Fibroblast of skin of right biceps (primary cell): ENCODE measurements at regions not wholly inside any gene's neighbourhood (a gene's known extent, or its start where the extent isn't known, plus 50 kb on each side); places are given as distances from the start of the nearest gene placed in this dataset.

Experiments used
- DNase-seq: peaks from one replicate; pipeline ENCODE4 v3.0.0-alpha.2; 2013

GRCh38 chr5:30698217-30698616, 495.3 kb upstream of the CDH6 start:
- no peak for DNase-seq

DNA sequence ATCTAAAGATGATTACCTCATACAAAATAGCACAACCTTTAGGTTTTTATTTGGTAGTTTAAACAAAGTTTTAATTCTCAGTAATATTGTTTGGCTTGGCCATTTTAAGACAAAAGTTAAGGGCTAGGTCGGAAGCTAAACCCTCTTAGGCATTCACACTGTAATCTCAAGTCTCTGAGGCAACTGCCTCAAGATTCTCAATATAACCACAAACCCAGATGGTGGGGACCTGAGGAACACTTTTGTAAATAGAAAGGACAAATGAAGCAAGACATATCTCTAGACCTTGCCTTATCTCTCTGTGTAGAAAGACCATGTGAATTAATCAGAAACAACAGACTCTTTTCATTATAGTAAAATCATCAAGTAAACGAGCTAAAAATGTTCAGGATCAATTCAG, 500.2 kb upstream of the CDH6 start:
- no peak for DNase-seq

DNA sequence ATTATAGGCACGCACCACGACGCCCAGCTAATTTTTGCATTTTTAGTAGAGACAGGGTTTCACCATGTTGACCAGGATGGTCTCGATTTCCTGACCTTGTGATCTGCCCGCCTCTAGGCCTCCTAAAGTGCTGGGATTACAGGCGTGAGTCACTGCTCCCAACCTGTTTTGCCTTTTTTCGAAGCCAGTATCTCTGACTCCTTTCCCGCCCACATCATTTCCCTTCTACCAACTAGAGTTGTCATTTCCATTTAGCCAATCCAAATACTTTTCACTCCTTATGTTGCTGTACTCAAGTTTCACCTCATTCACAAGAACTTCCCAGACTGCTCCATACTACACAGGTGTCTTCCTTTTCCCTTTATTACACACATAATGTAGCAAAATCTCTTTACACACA, 502.6 kb upstream of the CDH6 start:
- no peak for DNase-seq

DNA sequence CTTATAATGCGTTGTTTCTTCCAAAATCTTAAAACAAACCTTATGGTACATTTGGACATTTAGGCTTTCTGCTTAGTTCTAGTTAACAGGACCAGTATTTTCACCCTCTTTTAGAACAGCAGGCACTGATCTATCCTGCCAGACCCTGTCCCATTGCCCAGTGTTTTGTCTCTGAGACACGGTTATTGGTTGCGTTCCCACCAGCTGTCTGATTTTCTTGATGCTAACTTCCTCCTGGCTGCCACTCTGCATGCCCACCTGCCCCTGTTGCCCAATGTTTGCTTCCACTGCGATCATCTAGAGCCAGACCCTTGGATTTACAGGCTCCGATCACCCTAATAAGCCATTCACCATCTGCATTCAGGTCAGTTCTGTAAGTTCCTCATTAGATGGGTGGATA, 506.0 kb upstream of the CDH6 start:
- DNase-seq, result no peak

DNA sequence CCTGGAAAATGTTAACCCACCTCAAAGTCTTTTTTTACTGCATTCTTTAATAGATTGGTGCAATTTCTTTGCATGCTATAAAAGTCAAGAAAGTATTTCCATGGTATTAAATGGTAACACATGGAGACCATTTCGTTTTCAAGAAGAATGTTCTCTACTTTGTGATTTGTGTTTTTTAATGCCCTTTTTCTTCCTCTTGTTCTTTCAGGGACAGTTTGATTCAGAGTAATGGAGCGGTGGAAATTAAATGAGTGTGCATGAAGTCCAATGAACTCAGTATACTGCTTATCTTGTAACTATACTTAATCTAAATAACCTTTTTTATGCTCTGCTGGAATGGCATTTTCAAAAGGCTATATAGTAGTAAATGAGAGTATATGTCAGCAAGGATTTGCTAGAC, 507.0 kb upstream of the CDH6 start:
- DNase-seq, result no peak

GRCh38 chr5:30676223-30676840, 517.2 kb upstream of the CDH6 start:
- no peak for DNase-seq

DNA sequence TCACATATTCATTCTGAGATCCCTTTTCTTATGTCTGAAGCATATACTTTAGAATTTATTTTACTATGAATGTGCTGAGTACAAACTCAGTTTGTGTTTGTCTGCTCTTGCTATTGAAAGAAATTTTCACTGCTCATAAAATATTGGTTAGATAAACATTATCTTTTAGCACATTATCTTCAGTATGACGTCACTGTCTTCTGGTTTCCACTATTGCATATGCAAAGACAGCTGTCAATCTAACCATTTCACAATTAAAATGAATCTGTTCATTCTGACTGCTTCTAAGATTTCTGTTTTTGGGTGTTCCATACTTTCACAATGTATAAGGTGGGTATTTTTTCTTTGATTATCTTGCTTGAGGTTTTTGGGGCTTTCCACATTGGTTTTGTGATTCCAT, 526.2 kb upstream of the CDH6 start:
- no peak for DNase-seq

GRCh38 chr5:30663536-30663935, 530.0 kb upstream of the CDH6 start:
- DNase-seq, result no peak

GRCh38 chr5:30662373-30662772, 531.1 kb upstream of the CDH6 start:
- no peak for DNase-seq

GRCh38 chr5:30661730-30662129, 531.8 kb upstream of the CDH6 start:
- no peak for DNase-seq

DNA sequence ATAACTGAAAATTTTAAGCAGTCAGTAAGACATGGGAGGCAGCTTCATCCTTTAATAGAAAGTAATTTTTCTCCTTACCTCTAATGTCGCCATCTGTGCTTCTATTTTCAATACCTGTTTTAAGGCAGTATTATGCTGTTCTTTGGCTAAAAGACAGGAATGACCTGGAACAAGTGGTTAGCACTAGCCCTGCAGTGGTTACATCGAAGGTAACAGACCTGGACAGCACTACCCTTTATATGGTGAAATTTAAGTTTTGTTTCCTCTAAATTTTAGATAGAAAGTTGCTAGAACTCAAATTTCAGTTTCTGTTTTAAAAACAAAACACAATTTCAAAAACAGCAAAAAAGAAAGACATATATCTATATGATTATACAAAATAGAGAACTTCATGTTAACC, 534.1 kb upstream of the CDH6 start:
- no peak for DNase-seq

DNA sequence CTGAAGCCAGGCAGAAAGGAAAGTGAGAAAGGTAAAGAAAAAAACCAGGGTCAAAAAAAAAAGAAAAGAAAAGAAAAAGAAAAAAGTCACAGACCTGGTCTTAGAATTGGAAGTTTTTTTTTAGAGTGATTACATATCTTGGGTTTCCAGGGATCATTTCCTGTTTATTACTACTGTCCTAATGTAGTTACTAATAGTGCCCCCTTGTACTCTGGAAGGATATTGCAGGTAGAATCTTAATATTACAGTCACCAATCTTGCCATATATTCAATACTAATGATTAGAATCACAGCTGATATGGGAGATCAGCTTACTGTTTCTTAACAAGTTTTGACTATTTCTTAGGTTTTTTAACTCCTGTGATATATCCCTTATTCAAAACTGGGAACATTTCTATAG, 543.2 kb upstream of the CDH6 start:
- no peak for DNase-seq

GRCh38 chr5:30638899-30639298, 554.6 kb upstream of the CDH6 start:
- DNase-seq, result no peak

DNA sequence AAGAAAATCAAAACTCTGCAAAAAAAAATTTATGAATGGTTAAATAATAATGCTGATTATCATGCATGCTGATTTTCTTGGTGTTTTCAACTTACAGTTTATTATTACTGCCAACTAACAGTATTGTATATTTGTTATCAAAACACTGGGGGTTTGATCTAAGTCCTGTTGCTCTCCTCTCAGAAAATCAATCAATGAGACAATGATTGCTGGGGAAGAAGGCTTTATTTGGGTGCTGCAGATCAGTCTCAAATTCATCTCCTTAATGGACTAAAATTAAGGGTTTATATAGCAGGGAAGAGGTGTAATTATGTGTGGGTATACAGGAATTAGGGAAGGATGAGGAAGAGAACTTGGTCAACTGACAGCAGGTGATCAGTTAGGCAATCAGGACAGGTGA, 565.5 kb upstream of the CDH6 start:
- DNase-seq, result no peak

DNA sequence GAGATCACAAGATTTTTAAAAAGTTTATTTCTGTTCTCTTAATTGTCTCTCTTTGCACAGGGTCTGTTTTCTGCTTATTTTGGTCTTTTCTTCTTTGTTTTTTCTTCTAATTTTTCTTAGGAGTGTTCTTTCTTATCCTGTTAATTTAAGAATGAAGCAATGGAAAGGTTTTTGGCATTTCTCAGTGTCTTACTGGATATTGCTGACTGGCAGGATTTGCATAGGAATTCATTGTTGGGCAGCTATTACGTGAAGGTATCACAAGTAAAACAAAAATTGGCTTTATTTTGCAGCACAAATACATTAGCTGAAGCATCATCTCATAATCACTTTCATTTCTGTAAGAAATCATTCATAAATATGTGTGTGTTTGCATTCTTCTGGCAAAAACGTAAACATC, 566.9 kb upstream of the CDH6 start:
- no peak for DNase-seq

DNA sequence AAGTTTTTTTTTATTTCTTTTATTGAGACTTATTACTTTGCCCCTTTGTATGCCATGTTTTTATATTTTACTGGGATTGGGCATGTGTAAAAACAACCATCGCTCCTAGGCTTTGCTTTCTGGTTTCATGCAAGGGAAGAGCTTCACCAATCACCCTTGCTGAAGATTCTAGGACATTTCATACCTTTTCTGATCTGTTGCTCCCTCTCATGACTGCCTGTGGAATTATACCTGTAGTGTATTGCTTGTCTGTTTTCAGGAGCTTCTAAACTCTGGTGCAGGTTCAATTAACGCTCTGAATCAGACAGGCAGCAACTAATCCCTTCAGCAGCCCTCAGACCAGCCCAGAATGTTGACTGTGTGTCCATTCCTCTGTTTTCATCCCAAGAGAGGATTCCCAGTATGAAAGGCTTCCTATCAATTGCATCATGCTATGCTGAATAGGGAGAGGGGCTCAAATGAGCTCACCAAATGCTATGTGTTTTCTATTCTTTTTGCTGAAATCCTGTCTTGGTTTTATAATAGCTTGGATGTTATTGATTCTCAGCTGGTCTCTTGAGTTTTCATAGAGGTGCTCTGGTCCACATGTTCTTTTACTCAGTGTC, 572.9 kb upstream of the CDH6 start:
- no peak for DNase-seq

DNA sequence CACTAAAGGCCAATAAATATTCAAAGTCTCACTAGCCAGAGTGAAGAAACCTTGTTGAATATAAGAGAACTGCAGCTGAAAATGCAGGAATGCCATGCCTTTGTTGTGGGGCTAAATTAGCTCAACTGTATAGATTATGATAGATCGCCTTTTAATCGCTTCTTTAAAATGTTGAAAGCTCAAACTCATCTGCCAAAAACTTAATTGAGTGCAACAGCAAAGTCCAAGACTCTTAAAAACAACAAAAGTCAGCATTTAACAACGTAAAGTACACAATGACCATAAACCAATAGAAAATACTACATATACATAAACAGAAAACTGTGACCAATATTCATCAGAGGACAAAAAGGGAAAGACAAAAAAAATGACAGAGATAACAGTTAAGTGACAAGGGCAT, 585.0 kb upstream of the CDH6 start:
- no peak for DNase-seq

DNA sequence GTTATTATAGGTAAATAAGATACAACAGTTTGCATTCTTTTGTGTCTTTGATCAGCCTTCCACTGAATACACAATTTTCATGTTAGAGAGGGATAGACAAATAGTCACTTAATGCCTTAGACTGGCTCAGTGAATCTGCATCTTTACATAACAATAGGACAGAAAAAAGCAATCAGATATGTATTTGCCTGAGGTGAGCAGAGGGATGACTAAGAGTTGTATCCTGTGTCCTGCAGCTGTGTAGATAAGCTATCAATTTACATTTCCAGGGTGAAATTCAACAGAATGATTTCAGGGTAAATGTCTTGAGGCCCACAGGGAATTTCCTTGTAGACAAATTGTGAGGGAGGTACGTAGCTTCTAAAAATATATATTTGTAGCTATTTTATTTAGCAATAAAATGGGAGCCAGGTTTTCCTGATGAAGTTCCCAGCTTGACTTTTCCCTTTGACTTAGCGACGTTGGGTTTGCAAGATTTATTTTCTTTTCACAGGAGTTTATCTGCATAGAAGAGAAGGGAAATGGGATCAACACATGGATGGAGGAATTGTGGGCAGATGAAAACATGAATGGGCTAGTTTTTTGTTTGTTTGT, 586.1 kb upstream of the CDH6 start:
- DNase-seq, result no peak

DNA sequence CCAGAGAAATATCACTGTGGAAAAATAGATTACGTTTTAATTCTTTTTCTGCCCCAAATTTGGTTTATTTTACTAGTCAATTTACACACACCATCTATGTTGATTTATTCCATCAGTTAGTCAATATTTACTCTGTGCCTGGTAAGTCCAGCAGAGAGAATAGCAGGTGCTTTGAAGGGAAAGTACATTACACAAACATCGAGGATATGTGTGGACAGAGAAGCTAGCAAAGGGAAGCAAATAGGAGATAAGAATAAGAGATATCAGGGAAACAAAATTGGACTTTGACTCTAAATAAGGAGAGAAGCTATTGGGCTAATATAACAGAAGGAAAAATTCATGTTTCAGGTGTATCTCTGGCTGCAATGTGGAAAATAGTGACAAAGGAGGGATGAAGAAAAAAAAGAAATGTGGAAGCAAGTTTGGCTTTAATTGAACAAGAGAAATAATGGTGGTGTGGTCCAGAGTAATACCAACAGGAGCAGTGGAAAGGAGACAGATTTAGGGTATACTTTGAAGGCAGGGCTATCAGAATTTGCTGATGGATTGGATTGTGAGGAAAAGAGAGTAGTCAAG, 587.7 kb upstream of the CDH6 start:
- no peak for DNase-seq

DNA sequence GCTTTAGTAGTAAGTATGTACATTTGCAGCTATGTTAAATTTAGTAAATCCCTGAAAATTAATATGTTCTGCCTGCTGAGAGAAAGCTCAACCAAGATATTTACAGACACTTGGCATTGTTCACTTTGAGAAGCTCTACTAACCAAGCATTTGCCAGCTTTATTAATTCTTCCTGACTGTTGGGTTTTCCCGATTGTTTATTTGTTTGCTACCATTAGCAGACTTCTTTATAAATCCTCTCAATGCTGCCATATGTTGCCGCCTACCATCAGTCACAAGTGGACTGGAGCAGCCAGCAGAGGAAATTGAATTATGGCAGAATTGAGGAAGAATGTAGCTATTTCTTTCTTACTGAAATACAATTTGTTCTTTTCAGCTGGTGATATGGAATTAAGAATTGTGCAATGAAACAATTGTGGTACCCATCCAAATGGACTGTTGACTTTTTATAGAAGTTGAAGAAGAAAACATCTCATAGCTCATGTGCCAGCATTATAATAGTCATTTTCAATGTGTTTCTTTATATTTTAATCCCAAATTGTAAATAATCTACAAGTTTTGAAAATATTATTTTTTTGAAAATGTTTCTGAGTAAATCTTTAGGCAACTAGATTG, 588.7 kb upstream of the CDH6 start:
- DNase-seq, result no peak

- DNase-seq, result no peak
Observed at GRCh38 chr5:30600892-30601291, 592.6 kb upstream of the CDH6 start.

DNA sequence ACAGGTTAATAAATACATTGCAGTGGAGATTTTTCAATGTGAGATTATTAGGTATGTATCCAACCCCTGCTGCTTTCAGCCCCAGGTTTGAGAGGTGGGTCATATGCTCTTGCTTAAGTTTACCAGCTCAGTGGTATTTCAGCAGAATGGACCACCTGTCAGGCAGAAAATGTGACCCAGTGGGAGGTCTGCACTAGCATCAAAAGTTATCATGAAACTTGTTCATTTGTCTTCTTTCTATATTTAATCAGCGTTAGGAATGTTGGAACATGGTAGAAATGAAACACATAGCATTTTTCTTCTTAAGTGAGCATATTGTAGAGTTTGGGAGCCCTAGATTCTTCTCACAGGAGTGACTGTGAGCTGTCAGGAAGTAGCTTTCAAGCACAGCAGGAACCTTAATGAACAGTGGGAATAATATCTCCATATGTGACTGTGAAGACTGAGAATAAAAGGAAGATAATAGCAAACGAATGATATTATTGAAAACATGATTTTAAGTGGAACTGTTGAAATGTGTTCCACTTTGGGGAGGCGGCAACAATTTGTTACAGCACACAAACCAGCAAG, 596.9 kb upstream of the CDH6 start:
- DNase-seq, result no peak

GRCh38 chr5:30594331-30594730, 599.2 kb upstream of the CDH6 start:
- no peak for DNase-seq

- DNase-seq, result no peak
Observed at GRCh38 chr5:30592833-30593232, 600.7 kb upstream of the CDH6 start.
